Esophagus (tissue), 2 donors: ENCODE measurements at regions not wholly inside any gene's neighbourhood (a gene's known extent, or its start where the extent isn't known, plus 50 kb on each side); places are given as distances from the start of the nearest gene placed in this dataset.

Experiments
- H3K27ac ChIP-seq, 2 donors: one replicate each; pipeline ENCODE4 v1.5.1; 2013; ENCODE audit warnings: low read depth in 2 of 2, mild to moderate bottlenecking in 2 of 2, inconsistent platforms in 1 of 2, low read length in 1 of 2, moderate library complexity in 1 of 2
- H3K27me3 ChIP-seq, 2 donors: one replicate each; pipeline ENCODE4 v1.6.1; 2013; ENCODE audit warnings: low read length in 2 of 2, control low read depth in 1 of 2, mild to moderate bottlenecking in 1 of 2; ENCODE audit not compliant: insufficient read depth in 2 of 2, control insufficient read depth in 1 of 2
- H3K36me3 ChIP-seq, 2 donors: one replicate each; pipeline ENCODE4 v1.6.1; 2013; ENCODE audit warnings: low read length in 1 of 2; ENCODE audit not compliant: control insufficient read depth in 2 of 2, insufficient read depth in 2 of 2
- H3K4me1 ChIP-seq, 2 donors: one replicate each; pipeline ENCODE4 v1.6.1; 2013; ENCODE audit warnings: low read length in 1 of 2; ENCODE audit not compliant: control insufficient read depth in 2 of 2, insufficient read depth in 2 of 2
- H3K4me3 ChIP-seq, 2 donors: one replicate each; pipeline ENCODE4 v1.5.1; 2013; ENCODE audit warnings: low read length in 2 of 2, mild to moderate bottlenecking in 2 of 2, low read depth in 1 of 2, moderate library complexity in 1 of 2
- H3K9me3 ChIP-seq, 2 donors: one replicate each; pipeline ENCODE4 v1.6.1; 2013; ENCODE audit warnings: mild to moderate bottlenecking in 2 of 2, low read depth in 1 of 2, low read length in 1 of 2, moderate library complexity in 1 of 2; ENCODE audit not compliant: control insufficient read depth in 2 of 2, insufficient read depth in 1 of 2
- WGBS, 2 donors: extraction: QIAGEN DNeasy Blood & Tissue Kit; methylation state at CpG; one replicate each; pipeline ENCODE4 v1.1.7; 2013; 5-methylcytosine and 5-hydroxymethylcytosine counted together
- donor health status: healthy with polysubstance abuse.
- donor health status: Bipolar disorder and iron deficiency.

GRCh38 chr1:38371505-38371844 lies 324.9 kb upstream of the POU3F1 start:
- no peaks in the 10 kb centered on the region for H3K36me3 ChIP-seq
- H3K4me3 ChIP-seq, result no peak overlapping the region
- peaks cover 0 to 5% of the 10 kb centered on the region in 2 donors for H3K9me3 ChIP-seq
- H3K27me3 ChIP-seq, result no peaks in the 10 kb centered on the region
- H3K4me1 ChIP-seq, result no peaks in the 10 kb centered on the region
- WGBS, 2 donors, result 67 to 82% methylated on average over 1 of the region's 1 CpG
- no peak overlapping the region for H3K27ac ChIP-seq

- Histone ChIP-seq H3K4me3 (no peak overlapping the region), H3K27ac (no peak overlapping the region), H3K27me3 (no peaks in the 10 kb centered on the region), H3K9me3 (peaks cover 0 to 5% of the 10 kb centered on the region in 2 donors), H3K4me1 (no peaks in the 10 kb centered on the region), H3K36me3 (no peaks in the 10 kb centered on the region)
- 73 to 77% methylated on average over 14 of the region's 14 CpGs for WGBS, 2 donors
Observed at GRCh38 chr1:38370716-38371504, 324.3 kb upstream of the POU3F1 start.

- 44 to 58% methylated on average over 1 of the region's 1 CpG for WGBS, 2 donors
- H3K27me3 ChIP-seq, result no peaks in the 10 kb centered on the region
- no peaks in the 10 kb centered on the region for H3K4me1 ChIP-seq
- H3K9me3 ChIP-seq, result no peaks in the 10 kb centered on the region
- H3K4me3 ChIP-seq, result no peak overlapping the region
- H3K27ac ChIP-seq, result no peak overlapping the region
- no peaks in the 10 kb centered on the region for H3K36me3 ChIP-seq
Observed at GRCh38 chr1:38365242-38365641, 318.6 kb upstream of the POU3F1 start.

GRCh38 chr1:38361566-38361965 lies 315.0 kb upstream of the POU3F1 start:
- Histone ChIP-seq H3K9me3 (no peaks in the 10 kb centered on the region), H3K36me3 (no peaks in the 10 kb centered on the region), H3K4me1 (no peaks in the 10 kb centered on the region), H3K4me3 (no peak overlapping the region), H3K27me3 (no peaks in the 10 kb centered on the region), H3K27ac (no peak overlapping the region)
- WGBS, 2 donors, result 71 to 81% methylated on average over 6 of the region's 6 CpGs

- Histone ChIP-seq H3K9me3 (no peaks in the 10 kb centered on the region), H3K4me3 (no peak overlapping the region), H3K27me3 (no peaks in the 10 kb centered on the region), H3K36me3 (no peaks in the 10 kb centered on the region), H3K4me1 (no peaks in the 10 kb centered on the region), H3K27ac (no peak overlapping the region)
- 89 to 92% methylated on average over 1 of the region's 1 CpG for WGBS, 2 donors
Observed at GRCh38 chr1:38360807-38361206, 314.2 kb upstream of the POU3F1 start.

GRCh38 chr1:38353956-38354355 lies 307.4 kb upstream of the POU3F1 start:
- 65 to 68% methylated on average over 6 of the region's 6 CpGs for WGBS, 2 donors
- H3K9me3 ChIP-seq, result no peaks in the 10 kb centered on the region
- H3K36me3 ChIP-seq, result no peaks in the 10 kb centered on the region
- H3K4me3 ChIP-seq, result no peak overlapping the region
- no peaks in the 10 kb centered on the region for H3K4me1 ChIP-seq
- H3K27ac ChIP-seq, result no peak overlapping the region
- H3K27me3 ChIP-seq, result no peaks in the 10 kb centered on the region

GRCh38 chr1:38352869-38353268 lies 306.3 kb upstream of the POU3F1 start:
- Histone ChIP-seq H3K4me1 (no peaks in the 10 kb centered on the region), H3K9me3 (peaks cover 0 to 5% of the 10 kb centered on the region in 2 donors), H3K36me3 (no peaks in the 10 kb centered on the region), H3K4me3 (no peak overlapping the region), H3K27ac (no peak overlapping the region), H3K27me3 (no peaks in the 10 kb centered on the region)
- WGBS, 2 donors, result 65 to 68% methylated on average over 6 of the region's 6 CpGs

- Histone ChIP-seq H3K4me3 (no peak overlapping the region), H3K27me3 (no peaks in the 10 kb centered on the region), H3K9me3 (peaks cover 2 to 12% of the 10 kb centered on the region in 2 donors), H3K27ac (no peak overlapping the region), H3K4me1 (no peaks in the 10 kb centered on the region), H3K36me3 (no peaks in the 10 kb centered on the region)
- 84 to 88% methylated on average over 3 of the region's 3 CpGs for WGBS, 2 donors
Observed at GRCh38 chr1:38347446-38348175, 301.0 kb upstream of the POU3F1 start.

GRCh38 chr1:38344716-38345115 lies 298.1 kb upstream of the POU3F1 start:
- Histone ChIP-seq H3K9me3 (peaks cover 2 to 12% of the 10 kb centered on the region in 2 donors), H3K4me3 (no peak overlapping the region), H3K4me1 (no peaks in the 10 kb centered on the region), H3K36me3 (no peaks in the 10 kb centered on the region), H3K27ac (no peak overlapping the region), H3K27me3 (no peaks in the 10 kb centered on the region)
- WGBS, 2 donors, result 80% methylated on average over 4 of the region's 4 CpGs

- Histone ChIP-seq H3K27me3 (no peaks in the 10 kb centered on the region), H3K9me3 (peaks cover 2 to 5% of the 10 kb centered on the region in 2 donors), H3K27ac (no peak overlapping the region), H3K4me1 (no peaks in the 10 kb centered on the region), H3K4me3 (no peak overlapping the region), H3K36me3 (no peaks in the 10 kb centered on the region)
- WGBS, 2 donors, result 86 to 91% methylated on average over 4 of the region's 4 CpGs
Observed at GRCh38 chr1:38341694-38342093, 295.1 kb upstream of the POU3F1 start.
